Left ventricle myocardium inferior (tissue), 1 donor: ENCODE measurements at regions not wholly inside any gene's neighbourhood (a gene's known extent, or its start where the extent isn't known, plus 50 kb on each side); places are given as distances from the start of the nearest gene placed in this dataset.

Experiments
- DNase-seq: peaks from one replicate; pipeline ENCODE4 v3.0.0-alpha.2; 2020
- H3K27ac ChIP-seq: fragments of 200-600 bp; replicated peaks from 2 replicates; pipeline ENCODE4 v1.8.0; 2021
- H3K27me3 ChIP-seq: fragments of 200-600 bp; 2 replicates; pipeline ENCODE4 v1.8.0; 2021; ENCODE audit warnings: low read depth
- H3K36me3 ChIP-seq: fragments of 200-600 bp; 2 replicates; pipeline ENCODE4 v1.8.0; 2021
- H3K4me1 ChIP-seq: fragments of 200-600 bp; 2 replicates; pipeline ENCODE4 v1.8.0; 2021
- H3K4me3 ChIP-seq: fragments of 200-600 bp; 2 replicates; pipeline ENCODE4 v1.8.0; 2021; ENCODE audit warnings: mild to moderate bottlenecking, moderate library complexity
- H3K9me3 ChIP-seq: fragments of 200-600 bp; replicated peaks from 2 replicates; pipeline ENCODE4 v1.8.0; 2021
- CTCF ChIP-seq: fragments of 200-600 bp; IDR thresholded peaks from 2 replicates; pipeline ENCODE4 v1.8.0; 2021; ENCODE audit warnings: antibody characterized with exemption, mild to moderate bottlenecking, borderline replicate concordance
- intact Hi-C: fragments of 100-400 bp; cut with micrococcal nuclease; formaldehyde crosslinking; loops from one replicate; pipeline ENCODE4 v1.11.0; 2022
- donor health status: DM: no; HTN: yes; CAD: no; lungs with severe emphysema.

GRCh38 chr20:9935285-9935684, 96.4 kb upstream of the PAK5 start:
- TF ChIP-seq CTCF, result no peak
- intact Hi-C loops, result no loop called here
- Histone ChIP-seq H3K36me3 (no peaks in the 10 kb centered on the region), H3K4me1 (no peaks in the 10 kb centered on the region), H3K9me3 (peaks cover 6% of the 10 kb centered on the region), H3K27me3 (peaks cover 4% of the 10 kb centered on the region), H3K4me3 (no peak overlapping the region), H3K27ac (no peak overlapping the region)
- DNase-seq, result no peak

- Histone ChIP-seq H3K27me3 (peaks cover 6% of the 10 kb centered on the region), H3K36me3 (no peaks in the 10 kb centered on the region), H3K27ac (no peak overlapping the region), H3K9me3 (no peaks in the 10 kb centered on the region), H3K4me3 (no peak overlapping the region), H3K4me1 (no peaks in the 10 kb centered on the region)
- intact Hi-C loops, result no loop called here
- no peak for TF ChIP-seq CTCF
- no peak for DNase-seq
Measured at GRCh38 chr20:9930142-9930541, 91.3 kb upstream of the PAK5 start.

GRCh38 chr20:9928955-9929354, 90.1 kb upstream of the PAK5 start:
- TF ChIP-seq CTCF, result no peak
- H3K4me3 ChIP-seq, result no peak overlapping the region
- H3K36me3 ChIP-seq, result no peaks in the 10 kb centered on the region
- no peaks in the 10 kb centered on the region for H3K4me1 ChIP-seq
- peaks cover 6% of the 10 kb centered on the region for H3K27me3 ChIP-seq
- DNase-seq, result no peak
- intact Hi-C loops, result no loop called here
- no peak overlapping the region for H3K27ac ChIP-seq
- no peaks in the 10 kb centered on the region for H3K9me3 ChIP-seq

- H3K36me3 ChIP-seq, result no peaks in the 10 kb centered on the region
- intact Hi-C loops, result no loop called here
- DNase-seq, result no peak
- no peaks in the 10 kb centered on the region for H3K9me3 ChIP-seq
- peaks cover 6% of the 10 kb centered on the region for H3K27me3 ChIP-seq
- TF ChIP-seq CTCF, result no peak
- no peak overlapping the region for H3K27ac ChIP-seq
- no peaks in the 10 kb centered on the region for H3K4me1 ChIP-seq
- no peak overlapping the region for H3K4me3 ChIP-seq
Measured at GRCh38 chr20:9928281-9928737, 89.4 kb upstream of the PAK5 start.

GRCh38 chr20:9927224-9927623, 88.3 kb upstream of the PAK5 start:
- Histone ChIP-seq H3K4me3 (no peak overlapping the region), H3K4me1 (no peaks in the 10 kb centered on the region), H3K27me3 (peaks cover 6% of the 10 kb centered on the region), H3K27ac (no peak overlapping the region), H3K36me3 (no peaks in the 10 kb centered on the region), H3K9me3 (no peaks in the 10 kb centered on the region)
- TF ChIP-seq CTCF, result no peak
- no peak for DNase-seq
- intact Hi-C loops, result no loop called here

GRCh38 chr20:9926476-9926875, 87.6 kb upstream of the PAK5 start:
- Histone ChIP-seq H3K9me3 (no peaks in the 10 kb centered on the region), H3K4me3 (no peak overlapping the region), H3K27ac (no peak overlapping the region), H3K27me3 (peaks cover 6% of the 10 kb centered on the region), H3K4me1 (no peaks in the 10 kb centered on the region), H3K36me3 (no peaks in the 10 kb centered on the region)
- TF ChIP-seq CTCF, result no peak
- intact Hi-C loops, result no loop called here
- no peak for DNase-seq
